ENCODE measurements at regions not wholly inside any gene's neighbourhood (a gene's known extent, or its start where the extent isn't known, plus 50 kb on each side); places are given as distances from the start of the nearest gene placed in this dataset.

GRCh38 chr5:130651440-130651839, 513.6 kb downstream of the HINT1 start:
- intact Hi-C loops (cut with DNase I) = no loop called here
- DNase-seq (no peak), ATAC-seq (no peak)
- Histone ChIP-seq H3K4me1 (no peaks in the 10 kb centered on the region), H3K4me3 (no peak overlapping the region), H3K27ac (no peak overlapping the region), H3K36me3 (no peaks in the 10 kb centered on the region), H3K9me3 (no peaks in the 10 kb centered on the region), H3K27me3 (no peaks in the 10 kb centered on the region)
- WGBS, 2 donors = 71 to 76% methylated on average over 1 of the region's 1 CpG
- no peak for TF ChIP-seq CTCF (IDR thresholded peaks at IDR 0.05)

DNA sequence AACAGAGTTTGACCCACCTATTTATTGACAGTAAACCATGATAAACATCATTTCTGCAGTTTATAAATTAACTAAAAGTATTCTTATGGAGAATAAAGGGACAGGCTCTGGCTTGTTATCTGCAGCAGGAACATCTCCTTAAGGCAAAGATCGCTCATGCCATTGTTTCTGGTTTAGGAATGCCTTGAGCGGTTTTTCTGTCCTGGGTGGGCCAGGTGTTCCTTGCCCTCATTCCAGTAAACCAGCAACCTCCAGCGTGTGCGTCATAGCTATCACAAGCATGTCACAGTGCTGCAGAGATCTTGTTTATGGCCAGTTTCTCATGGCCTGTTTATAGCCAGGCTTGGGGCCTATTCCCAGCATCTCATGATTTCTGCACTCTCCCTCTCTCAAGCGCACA, 521.7 kb downstream of the HINT1 start:
- WGBS, 2 donors = 92 to 93% methylated on average over 5 of the region's 5 CpGs
- Histone ChIP-seq H3K36me3 (no peaks in the 10 kb centered on the region), H3K4me3 (no peak overlapping the region), H3K27ac (no peak overlapping the region), H3K9me3 (peaks cover 0 to 24% (median 0%) of the 10 kb centered on the region in 11 donors), H3K4me1 (no peaks in the 10 kb centered on the region), H3K27me3 (no peaks in the 10 kb centered on the region)
- no peak for ATAC-seq
- no peak for TF ChIP-seq CTCF (IDR thresholded peaks at IDR 0.05)
- intact Hi-C loops (cut with DNase I) = no loop called here
- DNase-seq = no peak

- Histone ChIP-seq H3K27me3 (no peaks in the 10 kb centered on the region), H3K36me3 (no peaks in the 10 kb centered on the region), H3K4me1 (no peaks in the 10 kb centered on the region), H3K4me3 (no peak overlapping the region), H3K27ac (no peak overlapping the region), H3K9me3 (peaks cover 0 to 24% (median 0%) of the 10 kb centered on the region in 11 donors)
- WGBS, 2 donors = 68 to 70% methylated on average over 2 of the region's 2 CpGs
- no peak for DNase-seq
- ATAC-seq = no peak
- intact Hi-C loops (cut with DNase I) = no loop called here
- no peak for TF ChIP-seq CTCF (IDR thresholded peaks at IDR 0.05)
These were observed 522.6 kb downstream of the HINT1 start for GRCh38 chr5:130642461-130642860.

DNA sequence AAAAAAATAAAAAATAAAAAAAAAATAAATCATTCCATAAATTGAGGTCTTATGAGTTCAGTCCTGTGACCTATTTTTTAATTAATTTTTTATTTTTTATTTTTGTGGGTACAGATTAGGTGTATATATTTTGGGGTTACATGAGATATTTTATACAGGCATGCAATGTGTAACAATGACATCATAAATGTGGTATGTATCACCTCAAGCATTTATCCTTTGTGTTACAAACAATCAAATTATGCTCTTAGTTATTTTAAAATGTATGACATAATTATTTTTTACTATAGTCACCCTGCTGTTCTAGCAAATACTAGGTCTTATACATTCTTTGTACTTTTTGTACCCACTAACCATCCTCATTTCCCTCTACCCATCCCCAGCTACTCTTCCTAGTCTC, 537.9 kb downstream of the HINT1 start:
- intact Hi-C loops (cut with DNase I) = no loop called here
- ATAC-seq (no peak), DNase-seq (no peak)
- peaks cover 0 to 48% (median 11%) of the 10 kb centered on the region in 11 donors for H3K9me3 ChIP-seq
- H3K4me3 ChIP-seq = no peak overlapping the region
- H3K27ac ChIP-seq = no peak overlapping the region
- H3K36me3 ChIP-seq = no peaks in the 10 kb centered on the region
- no peaks in the 10 kb centered on the region for H3K4me1 ChIP-seq
- TF ChIP-seq CTCF (IDR thresholded peaks at IDR 0.05) = no peak
- H3K27me3 ChIP-seq = no peaks in the 10 kb centered on the region

DNA sequence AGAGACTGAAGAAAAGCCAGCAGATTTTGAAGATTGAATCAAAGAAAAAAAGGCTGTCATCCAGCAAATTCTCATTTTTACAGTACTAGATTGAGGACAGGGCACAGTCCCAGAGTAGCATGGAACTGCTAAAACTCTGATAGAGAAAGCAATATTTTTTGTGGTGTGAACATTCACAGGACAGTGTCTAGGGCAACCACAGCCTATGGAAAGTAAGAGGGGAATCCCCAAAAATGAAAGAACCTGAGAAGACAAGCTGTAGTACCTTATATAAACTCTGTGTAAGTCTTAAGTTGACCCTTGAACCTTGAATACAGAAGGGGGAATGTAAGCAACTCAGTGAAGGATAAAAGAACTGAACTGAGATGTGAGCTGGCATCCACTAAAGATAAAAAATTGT, 540.3 kb downstream of the HINT1 start:
- Histone ChIP-seq H3K27ac (no peak overlapping the region), H3K27me3 (no peaks in the 10 kb centered on the region), H3K36me3 (no peaks in the 10 kb centered on the region), H3K4me1 (no peaks in the 10 kb centered on the region), H3K4me3 (no peak overlapping the region), H3K9me3 (peaks cover 0 to 39% (median 0%) of the 10 kb centered on the region in 11 donors)
- no peak for ATAC-seq
- DNase-seq = no peak
- intact Hi-C loops (cut with DNase I) = no loop called here
- TF ChIP-seq CTCF (IDR thresholded peaks at IDR 0.05) = no peak

All from heart right ventricle (tissue), 16 donors.